AG09309 (cell line): ENCODE measurements at regions not wholly inside any gene's neighbourhood (a gene's known extent, or its start where the extent isn't known, plus 50 kb on each side); places are given as distances from the start of the nearest gene placed in this dataset.

ENCODE experiments used
- DNase-seq: peaks from one replicate; pipeline ENCODE4 v3.0.0-alpha.2; 2010; ENCODE audit warnings: low read depth
- H3K4me3 ChIP-seq: 2 replicates; pipeline ENCODE4 v1.5.1; 2011; ENCODE audit warnings: mild to moderate bottlenecking, low read depth, low read length, moderate library complexity; ENCODE audit not compliant: control insufficient read depth
- CTCF ChIP-seq: IDR thresholded peaks from 2 replicates; pipeline ENCODE4 v1.5.1; 2011; ENCODE audit warnings: mild to moderate bottlenecking, low read depth, low read length, inconsistent platforms; ENCODE audit not compliant: insufficient read depth, control insufficient read depth; ENCODE audit errors: missing control alignments

- no peak for TF ChIP-seq CTCF
- no peak for DNase-seq
- H3K4me3 ChIP-seq, result no peak overlapping the region
Measured at GRCh38 chr2:6676241-6676640, 189.5 kb downstream of the CMPK2 start.

- TF ChIP-seq CTCF, result no peak
- H3K4me3 ChIP-seq, result no peak overlapping the region
- DNase-seq, result no peak
Measured at GRCh38 chr2:6676776-6677175, 188.9 kb downstream of the CMPK2 start.

- no peak for TF ChIP-seq CTCF
Measured at GRCh38 chr2:6679471-6679870, 186.2 kb downstream of the CMPK2 start.

GRCh38 chr2:6683516-6683915 lies 182.2 kb downstream of the CMPK2 start:
- H3K4me3 ChIP-seq, result no peak overlapping the region
- no peak for TF ChIP-seq CTCF
- DNase-seq, result no peak

More at GRCh38 chr2:6679471-6679870, 186.2 kb downstream of the CMPK2 start:
- no peak for DNase-seq
- H3K4me3 ChIP-seq, result no peak overlapping the region

GRCh38 chr2:6685447-6685846 lies 180.3 kb downstream of the CMPK2 start:
- no peak overlapping the region for H3K4me3 ChIP-seq
- DNase-seq, result no peak
- no peak for TF ChIP-seq CTCF

GRCh38 chr2:6692056-6692455 lies 173.7 kb downstream of the CMPK2 start:
- no peak overlapping the region for H3K4me3 ChIP-seq
- DNase-seq, result no peak
- TF ChIP-seq CTCF, result no peak

GRCh38 chr2:6692819-6693218 lies 172.9 kb downstream of the CMPK2 start:
- TF ChIP-seq CTCF, result no peak
- no peak overlapping the region for H3K4me3 ChIP-seq
- DNase-seq, result no peak
